GM06990 (cell line): ENCODE measurements at regions not wholly inside any gene's neighbourhood (a gene's known extent, or its start where the extent isn't known, plus 50 kb on each side); places are given as distances from the start of the nearest gene placed in this dataset.

Experiments used
- DNase-seq: peaks from one replicate; pipeline ENCODE4 v3.0.0-alpha.2; 2011; ENCODE audit not compliant: insufficient read length; ENCODE audit errors: extremely low read depth
- H3K27me3 ChIP-seq: replicated peaks from 2 replicates; pipeline ENCODE4 v1.6.0; 2011; ENCODE audit warnings: low read length; ENCODE audit not compliant: control insufficient read depth, insufficient read depth
- H3K36me3 ChIP-seq: 2 replicates; pipeline ENCODE4 v1.5.1; 2011; ENCODE audit warnings: low read length; ENCODE audit not compliant: control insufficient read depth, insufficient read depth
- H3K4me3 ChIP-seq: replicated peaks from 2 replicates; pipeline ENCODE4 v1.5.1; 2011; ENCODE audit warnings: low read depth, mild to moderate bottlenecking, control low read depth, low read length
- TF ChIP-seq, protein P1 (sequence below): IDR thresholded peaks from 2 replicates; pipeline ENCODE4 v1.5.1; 2011; ENCODE audit warnings: low read length, control low read depth, mild to moderate bottlenecking, inconsistent platforms; ENCODE audit not compliant: insufficient read depth, poor library complexity, severe bottlenecking

DNA sequence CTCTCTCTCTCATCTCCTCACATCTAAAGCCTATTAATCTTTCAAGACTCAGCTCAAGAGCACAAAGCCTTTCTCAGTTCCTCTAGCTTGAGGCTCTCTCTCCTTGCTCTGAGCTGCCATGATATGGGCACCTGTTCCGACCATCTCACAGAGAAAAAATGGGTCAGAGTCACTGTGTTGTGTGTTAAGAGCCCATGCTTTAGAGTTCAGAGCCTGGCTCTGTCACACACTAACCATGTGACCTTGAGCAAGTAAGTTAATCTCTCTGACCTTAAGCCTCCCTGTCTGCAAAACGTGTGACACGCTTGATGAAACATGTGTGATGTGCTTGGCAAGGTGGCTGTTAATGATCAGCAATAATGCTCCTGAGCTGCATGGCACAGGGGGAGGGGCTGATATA lies 245.2 kb downstream of the DLEU7 start:
- TF ChIP-seq, protein P1, sequence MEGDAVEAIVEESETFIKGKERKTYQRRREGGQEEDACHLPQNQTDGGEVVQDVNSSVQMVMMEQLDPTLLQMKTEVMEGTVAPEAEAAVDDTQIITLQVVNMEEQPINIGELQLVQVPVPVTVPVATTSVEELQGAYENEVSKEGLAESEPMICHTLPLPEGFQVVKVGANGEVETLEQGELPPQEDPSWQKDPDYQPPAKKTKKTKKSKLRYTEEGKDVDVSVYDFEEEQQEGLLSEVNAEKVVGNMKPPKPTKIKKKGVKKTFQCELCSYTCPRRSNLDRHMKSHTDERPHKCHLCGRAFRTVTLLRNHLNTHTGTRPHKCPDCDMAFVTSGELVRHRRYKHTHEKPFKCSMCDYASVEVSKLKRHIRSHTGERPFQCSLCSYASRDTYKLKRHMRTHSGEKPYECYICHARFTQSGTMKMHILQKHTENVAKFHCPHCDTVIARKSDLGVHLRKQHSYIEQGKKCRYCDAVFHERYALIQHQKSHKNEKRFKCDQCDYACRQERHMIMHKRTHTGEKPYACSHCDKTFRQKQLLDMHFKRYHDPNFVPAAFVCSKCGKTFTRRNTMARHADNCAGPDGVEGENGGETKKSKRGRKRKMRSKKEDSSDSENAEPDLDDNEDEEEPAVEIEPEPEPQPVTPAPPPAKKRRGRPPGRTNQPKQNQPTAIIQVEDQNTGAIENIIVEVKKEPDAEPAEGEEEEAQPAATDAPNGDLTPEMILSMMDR: no peak
- peak; percentile 30 for DNase-seq
- H3K27me3 ChIP-seq: no peaks in the 10 kb centered on the region
- no peaks in the 10 kb centered on the region for H3K36me3 ChIP-seq
- H3K4me3 ChIP-seq: no peak overlapping the region

DNA sequence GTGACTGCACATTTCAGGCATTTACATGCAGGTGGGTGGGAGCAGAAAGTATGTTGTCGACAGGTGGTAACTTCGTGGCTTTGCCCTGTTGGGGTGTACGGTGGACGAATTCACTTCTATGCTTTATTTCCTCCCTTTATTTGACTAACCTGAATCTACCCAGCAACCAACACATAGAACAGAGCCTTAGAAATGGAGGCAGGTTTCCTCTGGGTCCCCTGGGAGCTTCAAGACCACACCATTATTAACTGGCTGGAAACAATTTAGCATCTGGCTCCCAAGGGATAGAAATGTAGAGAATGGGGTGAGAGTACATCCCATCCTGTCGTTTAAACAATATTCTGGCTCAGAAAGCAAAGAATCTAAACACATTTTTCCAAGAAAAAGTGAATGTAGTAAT lies 244.4 kb downstream of the DLEU7 start:
- H3K4me3 ChIP-seq: no peak overlapping the region
- no peak for DNase-seq
- H3K36me3 ChIP-seq: no peaks in the 10 kb centered on the region
- TF ChIP-seq, protein P1: no peak
- H3K27me3 ChIP-seq: no peaks in the 10 kb centered on the region

DNA sequence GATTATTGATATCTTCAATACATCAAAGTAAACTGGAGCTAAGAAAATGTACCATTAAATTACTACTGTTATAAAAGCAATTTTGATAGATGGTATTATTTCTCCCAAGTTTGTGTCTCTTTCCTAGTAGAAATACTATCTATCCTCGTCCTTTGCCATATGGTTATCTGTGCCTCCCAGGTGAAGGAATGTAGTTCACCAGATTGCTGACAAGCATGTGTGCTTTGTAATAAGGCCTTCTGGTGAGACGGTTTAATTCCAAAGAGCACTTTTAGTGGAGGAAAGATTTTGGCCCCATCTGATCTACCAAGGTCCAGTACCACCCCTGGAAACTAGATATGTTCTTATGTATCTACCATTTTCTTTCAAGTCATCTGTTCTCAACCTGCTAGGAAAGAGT lies 243.6 kb downstream of the DLEU7 start:
- Histone ChIP-seq H3K4me3 (no peak overlapping the region), H3K27me3 (no peaks in the 10 kb centered on the region), H3K36me3 (no peaks in the 10 kb centered on the region)
- TF ChIP-seq, protein P1: no peak
- DNase-seq: no peak

- no peaks in the 10 kb centered on the region for H3K36me3 ChIP-seq
- no peak overlapping the region for H3K4me3 ChIP-seq
- TF ChIP-seq, protein P1: no peak
- H3K27me3 ChIP-seq: no peaks in the 10 kb centered on the region; the same call in 1 of the 2 replicates
- no peak for DNase-seq
These were observed 235.1 kb downstream of the DLEU7 start for GRCh38 chr13:50608370-50608769.

- Histone ChIP-seq H3K27me3 (no peaks in the 10 kb centered on the region; the same call in 1 of the 2 replicates), H3K36me3 (no peaks in the 10 kb centered on the region), H3K4me3 (no peak overlapping the region)
- TF ChIP-seq, protein P1: no peak
- DNase-seq: no peak
These were observed 234.5 kb downstream of the DLEU7 start for GRCh38 chr13:50609011-50609410.

- DNase-seq: no peak
- no peaks in the 10 kb centered on the region for H3K36me3 ChIP-seq
- TF ChIP-seq, protein P1: no peak
- no peak overlapping the region for H3K4me3 ChIP-seq
- no peaks in the 10 kb centered on the region; the same call in 1 of the 2 replicates for H3K27me3 ChIP-seq
These were observed 233.3 kb downstream of the DLEU7 start for GRCh38 chr13:50610238-50610637.
